SK-N-SH (cell line): ENCODE measurements at regions not wholly inside any gene's neighbourhood (a gene's known extent, or its start where the extent isn't known, plus 50 kb on each side); places are given as distances from the start of the nearest gene placed in this dataset.

ENCODE experiments used
- CTCF ChIA-PET: fragments of 300-600, 350-600 bp; formaldehyde crosslinking; extraction: SDS; loops from one replicate; lab custom pipeline; 2021; lab: Yijun Ruan, JAX
- POLR2A ChIA-PET: fragments of 350-600 bp; sonication (Branson Sonifier 250); formaldehyde crosslinking; extraction: SDS; loops from one replicate; lab custom pipeline; 2020; ENCODE audit warnings: antibody characterized with exemption, inconsistent platforms; lab: Yijun Ruan, JAX
- DNase-seq: peaks from one replicate; pipeline ENCODE4 v3.0.0; 2012
- H2AFZ ChIP-seq: fragments of 200-600 bp; sonication (generic); 2 replicates; pipeline ENCODE4 v1.8.1; 2016; ENCODE audit warnings: antibody characterized with exemption, mild to moderate bottlenecking, low read depth
- H3F3A ChIP-seq: fragments of 200-600 bp; sonication (generic); replicated peaks from 2 replicates; pipeline ENCODE3; 2016; ENCODE audit warnings: antibody characterized with exemption, mild to moderate bottlenecking; ENCODE audit not compliant: insufficient read depth
- H3K27ac ChIP-seq, 2 experiments: fragments of 200-500 bp in 1 of 2; fragments of 200-600 bp in 1 of 2; sonication (Bioruptor generic) in 1 of 2; sonication (generic), shearing (Covaris generic) in 1 of 2; 2 replicates each; pipeline versions ENCODE4 v1.5.1 to v1.6.1; 2014 to 2016; ENCODE audit warnings: low read depth in 2 of 2, inconsistent platforms in 1 of 2, low read length in 1 of 2, mild to moderate bottlenecking in 1 of 2, mixed read lengths in 1 of 2
- H3K27me3 ChIP-seq: fragments of 200-600 bp; sonication (generic), shearing (Covaris generic); 2 replicates; pipeline ENCODE4 v1.6.1; 2016; ENCODE audit warnings: mixed run types; ENCODE audit not compliant: insufficient read depth
- H3K36me3 ChIP-seq, 2 experiments: fragments of 200-500 bp in 1 of 2; fragments of 200-600 bp in 1 of 2; sonication (Bioruptor generic) in 1 of 2; sonication (generic) in 1 of 2; replicated peaks in 1 of 2; 2 replicates each; pipeline versions ENCODE3 to v1.5.1; 2014 to 2016; ENCODE audit warnings: low read length in 1 of 2, mild to moderate bottlenecking in 1 of 2; ENCODE audit not compliant: insufficient read depth in 2 of 2, control insufficient read depth in 1 of 2
- H3K4me1 ChIP-seq, 2 experiments: fragments of 200-500 bp in 1 of 2; fragments of 200-600 bp in 1 of 2; sonication (Bioruptor generic) in 1 of 2; sonication (generic), shearing (Covaris generic) in 1 of 2; 2 replicates each; pipeline versions ENCODE4 v1.5.1 to v1.6.1; 2014 to 2016; ENCODE audit warnings: low read depth in 1 of 2, low read length in 1 of 2, mixed run types in 1 of 2; ENCODE audit not compliant: insufficient read depth in 2 of 2, control insufficient read depth in 1 of 2
- H3K4me2 ChIP-seq: fragments of 200-600 bp; sonication (generic), shearing (Covaris generic); 2 replicates; pipeline ENCODE4 v1.6.1; 2017; ENCODE audit warnings: mixed run types
- H3K4me3 ChIP-seq, 2 experiments: fragments of 200-500 bp in 1 of 2; fragments of 200-600 bp in 1 of 2; sonication (Bioruptor generic) in 1 of 2; sonication (generic), shearing (Covaris generic) in 1 of 2; 2 replicates each; pipeline versions ENCODE4 v1.5.1 to v1.8.1; 2014 to 2016; ENCODE audit warnings: low read depth in 2 of 2, inconsistent platforms in 1 of 2, low read length in 1 of 2, mild to moderate bottlenecking in 1 of 2, mixed read lengths in 1 of 2, moderate library complexity in 1 of 2
- H3K79me2 ChIP-seq: fragments of 200-600 bp; sonication (generic); 2 replicates; pipeline ENCODE4 v1.8.1; 2017; ENCODE audit warnings: mild to moderate bottlenecking; ENCODE audit not compliant: insufficient read depth
- H3K9ac ChIP-seq: fragments of 200-600 bp; sonication (generic); 2 replicates; pipeline ENCODE4 v1.6.1; 2017; ENCODE audit warnings: mixed run types
- H3K9me2 ChIP-seq: fragments of 200-600 bp; sonication (generic); 2 replicates; pipeline ENCODE4 v1.6.1; 2017; ENCODE audit warnings: mixed run types
- H3K9me3 ChIP-seq: fragments of 200-600 bp; sonication (generic); 2 replicates; pipeline ENCODE4 v1.6.1; 2017; ENCODE audit warnings: mixed run types, mild to moderate bottlenecking, moderate library complexity
- H4K20me1 ChIP-seq: fragments of 200-600 bp; sonication (generic); 2 replicates; pipeline ENCODE4 v1.6.1; 2017; ENCODE audit warnings: mild to moderate bottlenecking, mixed run types; ENCODE audit not compliant: insufficient read depth
- EP300 ChIP-seq, 2 experiments: IDR thresholded peaks; 2 replicates each; pipeline versions ENCODE4 v1.4.0 to v1.6.1; 2012; ENCODE audit warnings: borderline replicate concordance in 1 of 2, low read depth in 1 of 2, low read length in 1 of 2
- EZH2phosphoT487 ChIP-seq: fragments of 200-600 bp; sonication (generic); IDR thresholded peaks from 2 replicates; pipeline ENCODE4 v1.6.1; 2017; ENCODE audit warnings: low read depth, mixed run types, mild to moderate bottlenecking, antibody characterized with exemption, moderate library complexity, borderline replicate concordance
- FOSL2 ChIP-seq: IDR thresholded peaks from 2 replicates; pipeline ENCODE4 v1.4.0; 2012; ENCODE audit warnings: low read depth, mild to moderate bottlenecking, moderate library complexity, borderline replicate concordance
- FOXJ3 ChIP-seq: sonication (generic); formaldehyde crosslinking; IDR thresholded peaks from 2 replicates; pipeline ENCODE4 v1.5.1; 2020; ENCODE audit warnings: mild to moderate bottlenecking, missing genetic modification reagents
- FOXM1 ChIP-seq: IDR thresholded peaks from 2 replicates; pipeline ENCODE4 v1.4.0; 2012; ENCODE audit warnings: low read depth, mild to moderate bottlenecking
- GABPA ChIP-seq: IDR thresholded peaks from 2 replicates; pipeline ENCODE4 v1.4.0; 2012; ENCODE audit warnings: low read depth, mild to moderate bottlenecking
- GATA2 ChIP-seq: sonication (generic); formaldehyde crosslinking; IDR thresholded peaks from 2 replicates; pipeline ENCODE4 v1.5.0; 2020; ENCODE audit warnings: mild to moderate bottlenecking, missing genetic modification reagents
- MXI1 ChIP-seq: IDR thresholded peaks from 2 replicates; pipeline ENCODE4 v1.6.1; 2012; ENCODE audit warnings: mild to moderate bottlenecking, low read depth, low read length, improper control_type of control experiment
- RFX5 ChIP-seq: IDR thresholded peaks from 2 replicates; pipeline ENCODE4 v1.6.1; 2012; ENCODE audit warnings: mild to moderate bottlenecking, improper control_type of control experiment, low read length
- RXRA ChIP-seq: IDR thresholded peaks from 2 replicates; pipeline ENCODE4 v1.4.0; 2012; ENCODE audit warnings: low read depth, mild to moderate bottlenecking, borderline replicate concordance
- SMC3 ChIP-seq: IDR thresholded peaks from 2 replicates; pipeline ENCODE4 v1.6.1; 2012; ENCODE audit warnings: low read depth, low read length, improper control_type of control experiment
- WGBS: methylation state at CpG from one replicate; pipeline ENCODE4 v1.1.6; 2017; ENCODE audit warnings: low lambda C conversion rate; 5-methylcytosine and 5-hydroxymethylcytosine counted together
- TF ChIP-seq, protein P1 (sequence below): IDR thresholded peaks from 2 replicates; pipeline ENCODE4; 2012
- TF ChIP-seq, protein P2 (sequence below): fragments of 200-600 bp; sonication (generic); IDR thresholded peaks from 2 replicates; pipeline ENCODE4 v1.6.1; 2017; ENCODE audit warnings: antibody characterized with exemption, mild to moderate bottlenecking, moderate library complexity
- TF ChIP-seq, protein P3 (sequence below): IDR thresholded peaks from 2 replicates; pipeline ENCODE4 v1.4.0; 2012; ENCODE audit warnings: low read depth, borderline replicate concordance

DNA sequence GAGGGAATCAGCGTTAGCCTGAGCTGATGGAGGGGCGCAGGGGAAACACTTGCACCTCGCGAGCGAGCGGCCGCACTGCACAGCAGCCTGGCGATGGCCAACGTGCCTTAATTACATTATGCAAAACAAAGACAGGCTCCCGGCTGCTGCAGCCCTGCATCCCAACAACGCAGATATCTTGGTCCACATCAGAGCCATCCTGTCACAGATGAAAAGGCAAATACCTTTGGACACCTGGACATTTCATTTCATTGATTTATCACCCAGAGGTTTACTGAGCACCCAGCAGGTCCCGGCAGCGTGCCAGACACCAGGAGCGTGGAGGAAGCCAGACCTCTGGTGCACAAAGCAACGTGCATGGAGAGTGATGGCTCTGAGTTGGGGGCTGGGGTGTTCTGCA, 843.0 kb downstream of the TBC1D22A start:
- 4% methylated on average over 4 of the region's 15 CpGs for WGBS
- no peak overlapping the region for H2AFZ ChIP-seq
- DNase-seq = peak; percentile 62
- H3F3A ChIP-seq = no peaks in the 10 kb centered on the region
- no peaks in the 10 kb centered on the region for H3K36me3 ChIP-seq
- no peak overlapping the region for H3K9ac ChIP-seq
- peaks cover 0 to 5% of the 10 kb centered on the region in 2 experiments; a peak in 1 of 4 replicates for H3K4me1 ChIP-seq
- H4K20me1 ChIP-seq = no peaks in the 10 kb centered on the region
- H3K27ac ChIP-seq = no peak overlapping the region
- H3K79me2 ChIP-seq = no peaks in the 10 kb centered on the region
- H3K4me3 ChIP-seq = no peak overlapping the region
- CTCF ChIA-PET = interaction anchor here (1.5 kb wide), 1 partner anchor 807 kb away, joined by 3 read pairs; no protein-coding TSS in a partner anchor
- H3K4me2 ChIP-seq = no peak overlapping the region
- POLR2A ChIA-PET = no interaction called here
- H3K9me3 ChIP-seq = no peaks in the 10 kb centered on the region
- H3K9me2 ChIP-seq = no peaks in the 10 kb centered on the region
- no peaks in the 10 kb centered on the region; the same call in 1 of the 2 replicates for H3K27me3 ChIP-seq
- peak; percentile 53 for TF ChIP-seq GATA2 (CRISPR knock-in tag)
- TF ChIP-seq FOSL2 = no peak

DNA sequence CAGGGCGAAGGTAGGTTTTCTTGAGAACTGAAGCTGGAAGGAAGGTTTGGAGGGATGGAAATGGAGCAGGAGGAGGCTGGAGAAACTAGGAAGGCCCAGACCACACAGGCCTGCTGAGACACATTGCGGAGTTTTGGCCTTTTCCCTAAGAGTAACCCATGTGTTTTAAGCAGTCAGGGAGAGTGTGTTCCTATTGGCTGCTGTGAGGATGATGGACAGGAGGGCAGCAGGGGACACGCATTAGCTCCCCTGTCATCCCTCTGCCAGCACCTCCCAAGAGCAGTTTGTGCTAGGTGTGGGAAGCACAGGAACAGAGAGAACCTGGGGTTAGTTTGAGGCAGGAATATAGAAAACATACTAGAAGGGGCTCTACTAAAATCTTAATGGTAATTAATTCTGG, 842.1 kb downstream of the TBC1D22A start:
- Histone ChIP-seq H3K27me3 (no peaks in the 10 kb centered on the region; the same call in 1 of the 2 replicates), H3F3A (no peaks in the 10 kb centered on the region), H3K27ac (no peak overlapping the region), H3K79me2 (no peaks in the 10 kb centered on the region), H2AFZ (no peak overlapping the region), H3K36me3 (no peaks in the 10 kb centered on the region)
- ChIA-PET POLR2A (no interaction called here), CTCF (no interaction called here)
- WGBS = 12% methylated on average over 3 of the region's 3 CpGs
- DNase-seq = no peak
- no peak for TF ChIP-seq EP300 (IDR thresholded peaks at IDR 0.05; ENCODE audit: borderline replicate concordance in 1 of 2, low read depth in 1 of 2, low read length in 1 of 2)
- TF ChIP-seq GABPA = no peak
- TF ChIP-seq, protein P1, sequence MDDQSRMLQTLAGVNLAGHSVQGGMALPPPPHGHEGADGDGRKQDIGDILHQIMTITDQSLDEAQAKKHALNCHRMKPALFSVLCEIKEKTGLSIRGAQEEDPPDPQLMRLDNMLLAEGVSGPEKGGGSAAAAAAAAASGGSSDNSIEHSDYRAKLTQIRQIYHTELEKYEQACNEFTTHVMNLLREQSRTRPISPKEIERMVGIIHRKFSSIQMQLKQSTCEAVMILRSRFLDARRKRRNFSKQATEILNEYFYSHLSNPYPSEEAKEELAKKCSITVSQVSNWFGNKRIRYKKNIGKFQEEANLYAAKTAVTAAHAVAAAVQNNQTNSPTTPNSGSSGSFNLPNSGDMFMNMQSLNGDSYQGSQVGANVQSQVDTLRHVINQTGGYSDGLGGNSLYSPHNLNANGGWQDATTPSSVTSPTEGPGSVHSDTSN = no peak
- TF ChIP-seq, protein P2, sequence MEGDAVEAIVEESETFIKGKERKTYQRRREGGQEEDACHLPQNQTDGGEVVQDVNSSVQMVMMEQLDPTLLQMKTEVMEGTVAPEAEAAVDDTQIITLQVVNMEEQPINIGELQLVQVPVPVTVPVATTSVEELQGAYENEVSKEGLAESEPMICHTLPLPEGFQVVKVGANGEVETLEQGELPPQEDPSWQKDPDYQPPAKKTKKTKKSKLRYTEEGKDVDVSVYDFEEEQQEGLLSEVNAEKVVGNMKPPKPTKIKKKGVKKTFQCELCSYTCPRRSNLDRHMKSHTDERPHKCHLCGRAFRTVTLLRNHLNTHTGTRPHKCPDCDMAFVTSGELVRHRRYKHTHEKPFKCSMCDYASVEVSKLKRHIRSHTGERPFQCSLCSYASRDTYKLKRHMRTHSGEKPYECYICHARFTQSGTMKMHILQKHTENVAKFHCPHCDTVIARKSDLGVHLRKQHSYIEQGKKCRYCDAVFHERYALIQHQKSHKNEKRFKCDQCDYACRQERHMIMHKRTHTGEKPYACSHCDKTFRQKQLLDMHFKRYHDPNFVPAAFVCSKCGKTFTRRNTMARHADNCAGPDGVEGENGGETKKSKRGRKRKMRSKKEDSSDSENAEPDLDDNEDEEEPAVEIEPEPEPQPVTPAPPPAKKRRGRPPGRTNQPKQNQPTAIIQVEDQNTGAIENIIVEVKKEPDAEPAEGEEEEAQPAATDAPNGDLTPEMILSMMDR = no peak
- TF ChIP-seq RFX5 = no peak
- TF ChIP-seq FOSL2 = no peak
- TF ChIP-seq GATA2 (CRISPR knock-in tag) = no peak
- TF ChIP-seq RXRA = no peak
- TF ChIP-seq, protein P3, sequence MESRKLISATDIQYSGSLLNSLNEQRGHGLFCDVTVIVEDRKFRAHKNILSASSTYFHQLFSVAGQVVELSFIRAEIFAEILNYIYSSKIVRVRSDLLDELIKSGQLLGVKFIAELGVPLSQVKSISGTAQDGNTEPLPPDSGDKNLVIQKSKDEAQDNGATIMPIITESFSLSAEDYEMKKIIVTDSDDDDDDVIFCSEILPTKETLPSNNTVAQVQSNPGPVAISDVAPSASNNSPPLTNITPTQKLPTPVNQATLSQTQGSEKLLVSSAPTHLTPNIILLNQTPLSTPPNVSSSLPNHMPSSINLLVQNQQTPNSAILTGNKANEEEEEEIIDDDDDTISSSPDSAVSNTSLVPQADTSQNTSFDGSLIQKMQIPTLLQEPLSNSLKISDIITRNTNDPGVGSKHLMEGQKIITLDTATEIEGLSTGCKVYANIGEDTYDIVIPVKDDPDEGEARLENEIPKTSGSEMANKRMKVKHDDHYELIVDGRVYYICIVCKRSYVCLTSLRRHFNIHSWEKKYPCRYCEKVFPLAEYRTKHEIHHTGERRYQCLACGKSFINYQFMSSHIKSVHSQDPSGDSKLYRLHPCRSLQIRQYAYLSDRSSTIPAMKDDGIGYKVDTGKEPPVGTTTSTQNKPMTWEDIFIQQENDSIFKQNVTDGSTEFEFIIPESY = no peak
- no peak for TF ChIP-seq FOXJ3 (CRISPR knock-in tag)
- TF ChIP-seq SMC3 = no peak
- no peak for TF ChIP-seq MXI1
- no peak for TF ChIP-seq FOXM1
- TF ChIP-seq EZH2phosphoT487 = no peak
- TF ChIP-seq, all 33 proteins: peak for 0
- Histone ChIP-seq H3K9ac (no peak overlapping the region), H3K4me3 (no peak overlapping the region), H3K9me2 (no peaks in the 10 kb centered on the region), H3K4me2 (no peak overlapping the region), H3K9me3 (no peaks in the 10 kb centered on the region), H4K20me1 (no peaks in the 10 kb centered on the region), H3K4me1 (peaks cover 0 to 5% of the 10 kb centered on the region in 2 experiments; a peak in 1 of 4 replicates)
